DOHH2 (cell line): ENCODE measurements at regions not wholly inside any gene's neighbourhood (a gene's known extent, or its start where the extent isn't known, plus 50 kb on each side); places are given as distances from the start of the nearest gene placed in this dataset.

Experiments
- EZH2phosphoT487 ChIP-seq: fragments of 200-600 bp; sonication (generic); IDR thresholded peaks from 2 replicates; pipeline ENCODE4 v1.6.1; 2017; ENCODE audit warnings: borderline replicate concordance, mild to moderate bottlenecking, antibody characterized with exemption, low read length, moderate library complexity, mixed read lengths
- TF ChIP-seq, protein P1 (sequence below): fragments of 200-600 bp; sonication (generic); IDR thresholded peaks from one replicate; pipeline ENCODE4 v1.5.1; 2014; ENCODE audit warnings: antibody characterized with exemption, mild to moderate bottlenecking, low read depth, low read length; ENCODE audit not compliant: poor library complexity, severe bottlenecking

DNA sequence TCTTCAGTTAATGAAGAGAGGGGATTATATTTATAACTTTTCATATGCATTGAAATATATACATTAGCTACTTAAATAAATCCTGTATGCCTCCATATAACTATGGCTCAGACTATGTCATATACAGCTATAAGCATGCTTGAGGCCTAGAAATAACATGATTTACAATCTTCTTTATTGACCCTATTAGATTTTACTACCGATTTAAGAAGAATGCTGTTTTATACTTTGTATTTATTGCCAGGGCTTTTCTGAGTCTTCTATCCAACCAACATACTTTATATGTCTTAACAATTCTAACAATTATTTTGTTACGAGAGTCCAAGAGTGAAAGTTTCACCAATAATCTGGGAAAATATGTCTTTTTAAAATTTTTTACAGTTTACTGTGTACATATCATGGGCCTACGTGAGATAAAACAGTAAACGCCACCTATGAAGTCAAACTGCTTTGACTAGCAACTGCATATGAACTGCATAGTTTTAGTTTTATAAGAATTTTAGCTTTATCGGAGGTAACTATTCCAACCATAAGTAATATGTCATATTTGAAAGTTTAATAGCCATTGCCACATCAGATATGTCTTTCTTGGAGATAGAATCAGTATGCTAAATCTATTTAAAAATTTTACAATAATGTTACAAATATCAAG lies 861.0 kb downstream of the USP25 start:
- TF ChIP-seq, protein P1, sequence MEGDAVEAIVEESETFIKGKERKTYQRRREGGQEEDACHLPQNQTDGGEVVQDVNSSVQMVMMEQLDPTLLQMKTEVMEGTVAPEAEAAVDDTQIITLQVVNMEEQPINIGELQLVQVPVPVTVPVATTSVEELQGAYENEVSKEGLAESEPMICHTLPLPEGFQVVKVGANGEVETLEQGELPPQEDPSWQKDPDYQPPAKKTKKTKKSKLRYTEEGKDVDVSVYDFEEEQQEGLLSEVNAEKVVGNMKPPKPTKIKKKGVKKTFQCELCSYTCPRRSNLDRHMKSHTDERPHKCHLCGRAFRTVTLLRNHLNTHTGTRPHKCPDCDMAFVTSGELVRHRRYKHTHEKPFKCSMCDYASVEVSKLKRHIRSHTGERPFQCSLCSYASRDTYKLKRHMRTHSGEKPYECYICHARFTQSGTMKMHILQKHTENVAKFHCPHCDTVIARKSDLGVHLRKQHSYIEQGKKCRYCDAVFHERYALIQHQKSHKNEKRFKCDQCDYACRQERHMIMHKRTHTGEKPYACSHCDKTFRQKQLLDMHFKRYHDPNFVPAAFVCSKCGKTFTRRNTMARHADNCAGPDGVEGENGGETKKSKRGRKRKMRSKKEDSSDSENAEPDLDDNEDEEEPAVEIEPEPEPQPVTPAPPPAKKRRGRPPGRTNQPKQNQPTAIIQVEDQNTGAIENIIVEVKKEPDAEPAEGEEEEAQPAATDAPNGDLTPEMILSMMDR, result no peak
- TF ChIP-seq EZH2phosphoT487, result no peak
